Neural progenitor cell (in vitro differentiated cells): ENCODE measurements at regions not wholly inside any gene's neighbourhood (a gene's known extent, or its start where the extent isn't known, plus 50 kb on each side); places are given as distances from the start of the nearest gene placed in this dataset.

Experiments
- DNase-seq: peaks from one replicate; pipeline ENCODE4 v3.0.0-alpha.2; 2016; ENCODE audit warnings: low spot score
- H2AFZ ChIP-seq: fragments of 200-600 bp; sonication (generic); replicated peaks from 2 replicates; pipeline ENCODE4 v1.6.1; 2016; ENCODE audit warnings: antibody characterized with exemption
- H3F3A ChIP-seq: fragments of 200-600 bp; sonication (generic); 2 replicates; pipeline ENCODE4 v1.6.1; 2016; ENCODE audit warnings: antibody characterized with exemption, low read depth
- H3K27ac ChIP-seq: fragments of 200-600 bp; sonication (generic); 2 replicates; pipeline ENCODE4 v1.5.1; 2016; ENCODE audit warnings: mild to moderate bottlenecking
- H3K27me3 ChIP-seq: fragments of 200-600 bp; sonication (generic); 2 replicates; pipeline ENCODE4 v1.6.1; 2016; ENCODE audit warnings: mild to moderate bottlenecking, moderate library complexity
- H3K36me3 ChIP-seq: fragments of 200-600 bp; sonication (generic); 2 replicates; pipeline ENCODE4 v1.5.1; 2016
- H3K4me1 ChIP-seq: fragments of 200-600 bp; sonication (generic); 2 replicates; pipeline ENCODE4 v1.6.1; 2016; ENCODE audit warnings: mixed run types
- H3K4me2 ChIP-seq: fragments of 200-600 bp; sonication (generic); 2 replicates; pipeline ENCODE4 v1.6.1; 2016
- H3K4me3 ChIP-seq: fragments of 200-600 bp; sonication (generic); 2 replicates; pipeline ENCODE4 v1.5.1; 2016
- H3K79me2 ChIP-seq: fragments of 200-600 bp; sonication (generic); 2 replicates; pipeline ENCODE4 v1.6.1; 2016; ENCODE audit warnings: low read depth
- H3K9ac ChIP-seq: fragments of 200-600 bp; sonication (generic); 2 replicates; pipeline ENCODE4 v1.6.1; 2016
- H3K9me3 ChIP-seq: fragments of 200-600 bp; sonication (generic); 2 replicates; pipeline ENCODE4 v1.5.1; 2016; ENCODE audit warnings: low read depth
- H4K20me1 ChIP-seq: fragments of 200-600 bp; sonication (generic); 2 replicates; pipeline ENCODE4 v1.6.1; 2016; ENCODE audit warnings: low read depth
- H3K27ac Mint-ChIP-seq: 3 replicates; pipeline ENCODE4 v1.8.0; 2021; ENCODE audit warnings: mixed read lengths
- H3K27me3 Mint-ChIP-seq: 2 replicates; pipeline ENCODE4 v1.8.0; 2022; ENCODE audit warnings: low read depth, mild to moderate bottlenecking, inconsistent platforms, moderate library complexity, mixed read lengths; ENCODE audit not compliant: insufficient read depth
- H3K36me3 Mint-ChIP-seq: 3 replicates; pipeline ENCODE4 v1.8.0; 2021; ENCODE audit warnings: mixed read lengths
- H3K4me1 Mint-ChIP-seq: 3 replicates; pipeline ENCODE4 v1.8.0; 2021; ENCODE audit warnings: mixed read lengths
- H3K4me3 Mint-ChIP-seq: 3 replicates; pipeline ENCODE4 v1.8.0; 2021; ENCODE audit warnings: mild to moderate bottlenecking, moderate library complexity, mixed read lengths
- H3K9me3 Mint-ChIP-seq: 3 replicates; pipeline ENCODE4 v1.8.0; 2020; ENCODE audit warnings: mixed read lengths
- CTCF ChIP-seq: fragments of 200-600 bp; sonication (generic); IDR thresholded peaks from 2 replicates; pipeline ENCODE4 v1.5.1; 2017; ENCODE audit warnings: antibody characterized with exemption, mild to moderate bottlenecking
- EZH2 ChIP-seq: fragments of 200-600 bp; sonication (generic); IDR thresholded peaks from 2 replicates; pipeline ENCODE4 v1.6.1; 2017; ENCODE audit warnings: antibody characterized with exemption, mild to moderate bottlenecking, moderate library complexity
- EZH2phosphoT487 ChIP-seq: fragments of 200-600 bp; sonication (generic); IDR thresholded peaks from 2 replicates; pipeline ENCODE4 v1.6.1; 2017; ENCODE audit warnings: antibody characterized with exemption

GRCh38 chr5:167995844-167996425, 295.5 kb upstream of the WWC1 start:
- H3K4me1 Mint-ChIP-seq: peaks cover 2% of the 10 kb centered on the region
- Histone ChIP-seq H3K36me3 (no peaks in the 10 kb centered on the region), H3K79me2 (no peaks in the 10 kb centered on the region), H3K27me3 (no peaks in the 10 kb centered on the region), H4K20me1 (no peaks in the 10 kb centered on the region), H3F3A (no peaks in the 10 kb centered on the region), H3K9me3 (no peaks in the 10 kb centered on the region), H3K4me2 (no peak overlapping the region), H3K9ac (no peak overlapping the region), H3K4me1 (no peaks in the 10 kb centered on the region), H3K4me3 (no peak overlapping the region), H2AFZ (no peak overlapping the region), H3K27ac (no peak overlapping the region)
- no peak overlapping the region for H3K4me3 Mint-ChIP-seq
- no peaks in the 10 kb centered on the region for H3K9me3 Mint-ChIP-seq
- H3K27ac Mint-ChIP-seq: no peak overlapping the region
- H3K27me3 Mint-ChIP-seq: peaks cover 2% of the 10 kb centered on the region
- TF ChIP-seq CTCF (no peak), EZH2 (no peak), EZH2phosphoT487 (no peak)
- no peak for DNase-seq
- peaks cover 20% of the 10 kb centered on the region for H3K36me3 Mint-ChIP-seq

GRCh38 chr5:167998148-167998767, 293.2 kb upstream of the WWC1 start:
- Histone ChIP-seq H3K36me3 (no peaks in the 10 kb centered on the region), H3F3A (no peaks in the 10 kb centered on the region), H3K4me3 (no peak overlapping the region), H3K27me3 (no peaks in the 10 kb centered on the region), H3K4me2 (no peak overlapping the region), H3K4me1 (no peaks in the 10 kb centered on the region), H3K79me2 (no peaks in the 10 kb centered on the region), H3K27ac (no peak overlapping the region), H4K20me1 (no peaks in the 10 kb centered on the region), H2AFZ (no peak overlapping the region), H3K9me3 (no peaks in the 10 kb centered on the region), H3K9ac (no peak overlapping the region)
- Mint-ChIP-seq H3K4me3 (no peak overlapping the region), H3K27ac (no peak overlapping the region), H3K9me3 (no peaks in the 10 kb centered on the region), H3K4me1 (peaks cover 5% of the 10 kb centered on the region), H3K27me3 (peaks cover 2% of the 10 kb centered on the region), H3K36me3 (peaks cover 9% of the 10 kb centered on the region)
- no peak for DNase-seq
- TF ChIP-seq EZH2: no peak
- no peak for TF ChIP-seq EZH2phosphoT487
- TF ChIP-seq CTCF: no peak

GRCh38 chr5:167999182-167999581, 292.3 kb upstream of the WWC1 start:
- Mint-ChIP-seq H3K4me3 (no peak overlapping the region), H3K27ac (no peak overlapping the region), H3K27me3 (peaks cover 2% of the 10 kb centered on the region), H3K36me3 (peaks cover 6% of the 10 kb centered on the region), H3K9me3 (no peaks in the 10 kb centered on the region), H3K4me1 (peaks cover 5% of the 10 kb centered on the region)
- no peaks in the 10 kb centered on the region for H3K27me3 ChIP-seq
- no peaks in the 10 kb centered on the region for H3F3A ChIP-seq
- H3K27ac ChIP-seq: no peak overlapping the region
- no peaks in the 10 kb centered on the region for H3K4me1 ChIP-seq
- no peak for TF ChIP-seq EZH2
- no peak for TF ChIP-seq CTCF
- TF ChIP-seq EZH2phosphoT487: no peak
- H3K36me3 ChIP-seq: no peaks in the 10 kb centered on the region
- no peak overlapping the region for H3K9ac ChIP-seq
- H3K9me3 ChIP-seq: no peaks in the 10 kb centered on the region
- no peak overlapping the region for H2AFZ ChIP-seq
- no peaks in the 10 kb centered on the region for H3K79me2 ChIP-seq
- no peak overlapping the region for H3K4me3 ChIP-seq
- H4K20me1 ChIP-seq: no peaks in the 10 kb centered on the region
- DNase-seq: no peak
- H3K4me2 ChIP-seq: no peak overlapping the region
